ENCODE measurements at regions not wholly inside any gene's neighbourhood (a gene's known extent, or its start where the extent isn't known, plus 50 kb on each side); places are given as distances from the start of the nearest gene placed in this dataset.

- Histone ChIP-seq H3K4me1 (ENCODE audit: control insufficient read depth in 1 of 2, insufficient read depth in 2 of 2, low read depth in 1 of 2, low read length in 1 of 2) (no peaks in the 10 kb centered on the region), H3K4me3 (ENCODE audit: low read depth in 2 of 2, low read length in 1 of 2) (no peak overlapping the region), H3K27me3 (ENCODE audit: insufficient read depth) (no peaks in the 10 kb centered on the region), H3K4me2 (no peak overlapping the region), H2AFZ (ENCODE audit: low read depth) (no peak overlapping the region), H3K79me2 (ENCODE audit: insufficient read depth) (no peaks in the 10 kb centered on the region), H3K9me2 (no peaks in the 10 kb centered on the region), H4K20me1 (ENCODE audit: insufficient read depth) (no peaks in the 10 kb centered on the region), H3K9me3 (no peaks in the 10 kb centered on the region), H3K27ac (ENCODE audit: low read depth in 2 of 2, low read length in 1 of 2) (no peak overlapping the region), H3K9ac (no peak overlapping the region), H3K36me3 (replicated peaks in 1 of 2; ENCODE audit: control insufficient read depth in 1 of 2, insufficient read depth in 2 of 2, low read length in 1 of 2) (no peaks in the 10 kb centered on the region), H3F3A (replicated peaks; ENCODE audit: insufficient read depth) (no peaks in the 10 kb centered on the region)
- TF ChIP-seq YY1 (IDR thresholded peaks at IDR 0.05; ENCODE audit: low read depth) (no peak), IRF3 (IDR thresholded peaks at IDR 0.05; ENCODE audit: low read depth, low read length) (no peak), CHD2 (IDR thresholded peaks at IDR 0.05; ENCODE audit: low read length, partially characterized antibody) (no peak)
- ChIA-PET POLR2A (no interaction called here), CTCF (no interaction called here)
- no peak for DNase-seq
These were observed 477.1 kb upstream of the NR2F2 start for GRCh38 chr15:95853350-95853749.

GRCh38 chr15:95857124-95857757 lies 473.3 kb upstream of the NR2F2 start:
- H2AFZ ChIP-seq (ENCODE audit: low read depth): no peak overlapping the region
- TF ChIP-seq FOXJ3 (CRISPR knock-in tag; IDR thresholded peaks at IDR 0.05): no peak
- TF ChIP-seq RCOR1 (IDR thresholded peaks at IDR 0.05; ENCODE audit: low read length): no peak
- no peak for TF ChIP-seq USF2 (IDR thresholded peaks at IDR 0.05; ENCODE audit: borderline replicate concordance, low read depth, low read length)
- no peak for TF ChIP-seq IRF3 (IDR thresholded peaks at IDR 0.05; ENCODE audit: low read depth, low read length)
- TF ChIP-seq GATA2 (CRISPR knock-in tag; IDR thresholded peaks at IDR 0.05): no peak
- no peak for TF ChIP-seq TCF12 (IDR thresholded peaks at IDR 0.05)
- TF ChIP-seq YY1 (IDR thresholded peaks at IDR 0.05; ENCODE audit: low read depth): no peak
- TF ChIP-seq RXRA (IDR thresholded peaks at IDR 0.05; ENCODE audit: borderline replicate concordance, low read depth): no peak
- no peak for TF ChIP-seq MXI1 (IDR thresholded peaks at IDR 0.05; ENCODE audit: low read depth, low read length)
- no peak for TF ChIP-seq GABPA (IDR thresholded peaks at IDR 0.05; ENCODE audit: low read depth)
- no peak for TF ChIP-seq JUND (IDR thresholded peaks at IDR 0.05)
- no peak for TF ChIP-seq FOXM1 (IDR thresholded peaks at IDR 0.05; ENCODE audit: low read depth)
- no peak for TF ChIP-seq ZBTB33 (IDR thresholded peaks at IDR 0.05; ENCODE audit: borderline replicate concordance, low read depth)
- no peak for TF ChIP-seq RFX5 (IDR thresholded peaks at IDR 0.05; ENCODE audit: low read length)
- TF ChIP-seq NFIC (IDR thresholded peaks at IDR 0.05; ENCODE audit: borderline replicate concordance): no peak
- TF ChIP-seq CTCF (IDR thresholded peaks at IDR 0.05): no peak
- TF ChIP-seq TAF1 (IDR thresholded peaks at IDR 0.05; ENCODE audit: borderline replicate concordance, low read depth, low read length): no peak
- TF ChIP-seq, protein P1, sequence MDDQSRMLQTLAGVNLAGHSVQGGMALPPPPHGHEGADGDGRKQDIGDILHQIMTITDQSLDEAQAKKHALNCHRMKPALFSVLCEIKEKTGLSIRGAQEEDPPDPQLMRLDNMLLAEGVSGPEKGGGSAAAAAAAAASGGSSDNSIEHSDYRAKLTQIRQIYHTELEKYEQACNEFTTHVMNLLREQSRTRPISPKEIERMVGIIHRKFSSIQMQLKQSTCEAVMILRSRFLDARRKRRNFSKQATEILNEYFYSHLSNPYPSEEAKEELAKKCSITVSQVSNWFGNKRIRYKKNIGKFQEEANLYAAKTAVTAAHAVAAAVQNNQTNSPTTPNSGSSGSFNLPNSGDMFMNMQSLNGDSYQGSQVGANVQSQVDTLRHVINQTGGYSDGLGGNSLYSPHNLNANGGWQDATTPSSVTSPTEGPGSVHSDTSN (IDR thresholded peaks at IDR 0.05): no peak
- 5% methylated on average over 4 of the region's 4 CpGs for WGBS (ENCODE audit: low lambda C conversion rate)
- H3K27ac ChIP-seq (ENCODE audit: low read depth in 2 of 2, low read length in 1 of 2): no peak overlapping the region
- no peak overlapping the region for H3K4me3 ChIP-seq (ENCODE audit: low read depth in 2 of 2, low read length in 1 of 2)
- ChIA-PET CTCF (interaction anchor here (0.6 kb wide), 1 partner anchor 107 kb away, joined by 4 read pairs; no protein-coding TSS in a partner anchor), POLR2A (no interaction called here)
- H3K79me2 ChIP-seq (ENCODE audit: insufficient read depth): no peaks in the 10 kb centered on the region
- no peak overlapping the region for H3K4me2 ChIP-seq
- H3F3A ChIP-seq (replicated peaks; ENCODE audit: insufficient read depth): no peaks in the 10 kb centered on the region
- no peaks in the 10 kb centered on the region for H3K36me3 ChIP-seq (replicated peaks in 1 of 2; ENCODE audit: control insufficient read depth in 1 of 2, insufficient read depth in 2 of 2, low read length in 1 of 2)
- no peak overlapping the region for H3K9ac ChIP-seq
- no peaks in the 10 kb centered on the region for H3K9me2 ChIP-seq
- H3K9me3 ChIP-seq: no peaks in the 10 kb centered on the region
- no peaks in the 10 kb centered on the region for H3K4me1 ChIP-seq (ENCODE audit: control insufficient read depth in 1 of 2, insufficient read depth in 2 of 2, low read depth in 1 of 2, low read length in 1 of 2)
- no peaks in the 10 kb centered on the region for H4K20me1 ChIP-seq (ENCODE audit: insufficient read depth)
- no peaks in the 10 kb centered on the region for H3K27me3 ChIP-seq (ENCODE audit: insufficient read depth)
- no peak for DNase-seq
